Effector memory CD4-positive, alpha-beta T cell (primary cell): ENCODE measurements at regions not wholly inside any gene's neighbourhood (a gene's known extent, or its start where the extent isn't known, plus 50 kb on each side); places are given as distances from the start of the nearest gene placed in this dataset.

Source experiments
- DNase-seq, 3 donors: peaks; one replicate each; pipeline ENCODE4 v3.0.0-alpha.2; 2020
- H3K27ac ChIP-seq: 2 replicates; pipeline ENCODE4 v1.7.0; 2013; ENCODE audit warnings: mild to moderate bottlenecking, low read length, moderate library complexity; ENCODE audit not compliant: insufficient read depth, poor library complexity, severe bottlenecking
- H3K27me3 ChIP-seq: replicated peaks from 2 replicates; pipeline ENCODE4 v1.7.0; 2013; ENCODE audit warnings: mild to moderate bottlenecking, low read length; ENCODE audit not compliant: insufficient read depth, control insufficient read depth, poor library complexity, severe bottlenecking
- H3K36me3 ChIP-seq: 2 replicates; pipeline ENCODE4 v1.7.0; 2013; ENCODE audit warnings: mild to moderate bottlenecking, low read length, moderate library complexity; ENCODE audit not compliant: control insufficient read depth, insufficient read depth
- H3K4me1 ChIP-seq: 2 replicates; pipeline ENCODE4 v1.7.0; 2013; ENCODE audit warnings: low read length, mild to moderate bottlenecking; ENCODE audit not compliant: control insufficient read depth, insufficient read depth, poor library complexity, severe bottlenecking
- H3K4me3 ChIP-seq: 2 replicates; pipeline ENCODE4 v1.7.0; 2013; ENCODE audit warnings: low read length, low read depth, mild to moderate bottlenecking; ENCODE audit not compliant: insufficient read depth, poor library complexity, severe bottlenecking
- H3K9me3 ChIP-seq: 2 replicates; pipeline ENCODE4 v1.7.0; 2013; ENCODE audit warnings: mild to moderate bottlenecking, low read length, moderate library complexity; ENCODE audit not compliant: control insufficient read depth

DNA sequence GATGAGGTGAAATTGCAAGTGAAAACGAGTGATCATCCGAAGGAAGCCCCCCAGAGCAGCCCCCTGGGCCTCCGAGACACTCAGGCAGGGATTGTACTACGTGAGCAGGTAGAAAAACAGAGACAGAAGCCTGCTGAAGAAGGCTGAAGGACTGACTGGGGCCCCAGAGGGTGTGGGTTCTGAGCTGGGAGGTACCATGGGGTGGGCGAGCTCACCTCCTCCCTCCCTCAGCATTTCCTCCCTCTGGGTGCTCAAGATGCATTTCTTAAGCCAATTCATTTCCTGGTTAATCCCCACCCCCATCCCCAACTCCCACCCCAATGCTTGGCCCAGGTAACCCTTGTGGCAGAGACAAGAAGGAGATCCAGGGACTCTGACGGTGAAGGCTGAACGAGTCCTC lies 108.7 kb downstream of the BDH1 start:
- Histone ChIP-seq H3K27me3 (no peaks in the 10 kb centered on the region), H3K27ac (no peak overlapping the region), H3K9me3 (no peaks in the 10 kb centered on the region), H3K4me1 (no peaks in the 10 kb centered on the region), H3K4me3 (no peak overlapping the region), H3K36me3 (no peaks in the 10 kb centered on the region)
- no peak for DNase-seq

DNA sequence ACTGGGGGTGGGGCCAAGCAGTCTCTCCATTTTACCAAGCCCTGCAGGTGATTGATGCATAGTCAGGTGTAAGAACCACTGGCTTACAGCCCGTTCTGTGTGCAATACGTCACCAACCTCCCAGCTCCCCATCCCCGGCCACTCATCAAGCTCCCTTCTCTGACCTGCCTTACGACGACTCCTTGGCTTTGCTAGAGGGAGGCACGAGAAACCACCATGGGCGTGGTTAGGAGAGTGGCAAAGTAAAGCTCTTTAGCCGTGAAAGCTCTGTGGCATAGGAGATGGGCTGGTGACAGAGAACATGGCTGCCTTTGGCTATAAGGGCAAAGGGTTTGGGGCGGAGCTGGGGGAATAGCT lies 109.1 kb downstream of the BDH1 start:
- no peaks in the 10 kb centered on the region for H3K27me3 ChIP-seq
- H3K27ac ChIP-seq: no peak overlapping the region
- no peaks in the 10 kb centered on the region for H3K4me1 ChIP-seq
- no peaks in the 10 kb centered on the region for H3K9me3 ChIP-seq
- no peak for DNase-seq
- H3K4me3 ChIP-seq: no peak overlapping the region
- H3K36me3 ChIP-seq: no peaks in the 10 kb centered on the region

DNA sequence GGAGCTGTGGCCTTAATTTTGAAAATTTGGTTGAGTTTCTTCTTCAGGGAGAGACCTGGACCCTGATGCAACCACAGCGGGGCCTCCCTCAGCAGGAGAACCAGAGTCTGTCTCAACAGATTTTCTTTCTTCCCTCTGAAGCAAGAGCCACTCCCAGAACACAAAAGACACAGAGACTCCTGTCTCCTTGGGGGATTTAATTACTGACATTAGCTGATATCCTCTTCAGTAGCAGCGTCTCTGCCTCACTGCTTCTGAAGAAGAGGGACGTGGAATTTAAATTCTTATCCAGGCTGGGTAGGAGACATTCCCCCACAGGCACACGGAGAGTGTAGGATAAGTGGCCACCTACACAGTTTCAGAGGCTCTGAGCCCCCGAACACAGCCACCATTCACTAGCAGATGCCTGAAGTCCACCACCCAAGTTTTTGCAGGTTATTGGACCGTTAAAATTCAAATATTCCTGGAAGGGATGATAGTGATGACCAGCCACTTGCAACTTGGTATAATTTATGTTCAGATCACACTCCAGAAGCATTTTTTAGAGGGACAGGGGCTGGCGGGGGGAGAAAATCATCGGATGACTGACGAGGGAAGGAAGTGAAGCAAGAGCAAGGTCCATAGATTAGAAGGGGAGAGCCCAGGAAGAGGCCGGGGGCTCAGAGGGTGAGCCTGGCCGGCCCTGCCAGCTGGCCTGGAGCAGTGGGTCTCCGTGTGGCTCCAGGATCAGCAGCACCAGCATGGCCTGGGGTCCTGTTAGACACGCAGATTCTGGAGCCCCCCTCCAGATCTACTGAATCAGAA lies 109.7 kb downstream of the BDH1 start:
- DNase-seq: no peak
- H3K36me3 ChIP-seq: no peaks in the 10 kb centered on the region
- no peaks in the 10 kb centered on the region for H3K27me3 ChIP-seq
- H3K9me3 ChIP-seq: no peaks in the 10 kb centered on the region
- no peak overlapping the region for H3K27ac ChIP-seq
- H3K4me1 ChIP-seq: no peaks in the 10 kb centered on the region
- no peak overlapping the region for H3K4me3 ChIP-seq

DNA sequence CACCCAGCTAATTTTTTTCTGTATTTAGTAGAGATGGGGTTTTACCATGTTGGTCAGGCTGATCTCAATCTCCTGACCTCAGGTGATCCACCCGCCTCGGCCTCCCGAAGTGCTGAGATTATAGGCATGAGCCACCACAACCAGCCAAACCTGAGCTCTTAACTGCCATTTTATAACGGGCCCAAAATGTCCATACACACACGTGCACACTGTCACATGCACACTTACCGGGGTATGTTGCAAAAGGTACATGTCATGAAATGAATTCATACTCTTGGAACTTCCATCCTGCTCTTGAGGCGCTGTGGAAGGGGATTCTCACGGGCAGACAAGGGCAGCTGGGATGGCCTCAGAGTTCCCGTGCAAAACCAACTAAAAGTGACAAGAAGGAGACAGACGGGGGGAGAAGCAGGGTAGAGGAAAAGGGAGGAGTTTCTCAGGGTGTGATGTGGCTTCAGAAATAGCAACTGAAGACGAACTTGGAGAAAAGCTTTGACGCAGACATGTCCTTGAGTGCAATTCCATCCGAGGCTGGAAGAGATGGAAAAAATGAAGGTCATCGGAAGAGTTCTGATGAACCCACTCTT lies 110.9 kb downstream of the BDH1 start:
- H3K36me3 ChIP-seq: no peaks in the 10 kb centered on the region
- no peaks in the 10 kb centered on the region for H3K27me3 ChIP-seq
- no peak for DNase-seq
- no peaks in the 10 kb centered on the region for H3K4me1 ChIP-seq
- H3K9me3 ChIP-seq: no peaks in the 10 kb centered on the region
- no peak overlapping the region for H3K4me3 ChIP-seq
- no peak overlapping the region for H3K27ac ChIP-seq

- Histone ChIP-seq H3K4me1 (no peaks in the 10 kb centered on the region), H3K36me3 (no peaks in the 10 kb centered on the region), H3K27me3 (no peaks in the 10 kb centered on the region), H3K27ac (no peak overlapping the region), H3K9me3 (no peaks in the 10 kb centered on the region), H3K4me3 (no peak overlapping the region)
- DNase-seq: no peak
These were observed 112.3 kb downstream of the BDH1 start for GRCh38 chr3:197443506-197443905.

DNA sequence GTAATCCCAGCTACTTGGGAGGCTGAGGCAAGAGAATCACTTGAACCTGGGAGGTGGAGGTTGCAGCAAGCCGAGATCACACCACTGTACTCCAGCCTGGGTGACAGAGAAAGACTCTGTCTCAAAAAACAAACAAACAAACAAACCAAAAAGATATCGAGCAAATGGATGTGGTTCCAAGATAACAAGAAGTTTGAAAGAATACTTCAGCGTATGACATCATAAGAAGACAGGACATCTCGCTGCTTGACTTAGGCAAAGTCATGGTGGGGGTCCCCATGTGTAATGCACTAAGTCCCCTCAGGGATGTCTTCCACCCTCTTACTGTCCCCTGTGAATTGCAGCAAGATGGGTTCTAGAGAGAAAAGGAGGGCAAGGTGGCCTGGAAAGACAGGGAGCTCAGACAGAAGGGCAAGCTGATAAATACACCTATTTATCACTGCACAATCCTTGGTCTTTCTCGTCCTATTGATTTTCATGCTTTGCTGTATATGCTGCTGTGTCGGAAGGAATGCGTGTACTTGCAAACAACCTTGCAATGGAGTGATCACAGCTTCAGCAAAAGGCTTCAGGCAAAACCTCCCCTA lies 115.0 kb downstream of the BDH1 start:
- no peak for DNase-seq
- Histone ChIP-seq H3K36me3 (no peaks in the 10 kb centered on the region), H3K27ac (no peak overlapping the region), H3K9me3 (no peaks in the 10 kb centered on the region), H3K4me3 (no peak overlapping the region), H3K4me1 (no peaks in the 10 kb centered on the region), H3K27me3 (no peaks in the 10 kb centered on the region)

DNA sequence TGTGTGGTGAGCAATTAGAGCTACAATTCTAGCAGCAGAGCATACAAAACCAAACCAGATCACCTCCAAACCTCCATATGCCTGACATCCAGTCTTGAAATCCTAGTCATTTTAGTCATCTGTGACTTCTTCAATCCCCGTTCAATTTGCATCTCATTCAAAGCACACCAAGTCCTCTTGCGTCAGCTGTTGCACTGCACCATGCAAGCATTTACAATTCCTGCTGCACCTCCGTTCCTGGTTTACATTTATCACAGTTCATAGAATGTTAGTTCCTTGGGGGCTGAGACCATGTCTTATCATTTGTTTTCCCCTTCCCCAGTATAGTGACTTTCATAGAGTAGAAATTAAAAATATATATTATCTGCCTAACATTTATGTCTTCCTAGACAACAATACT lies 116.9 kb downstream of the BDH1 start:
- no peak overlapping the region for H3K4me3 ChIP-seq
- no peaks in the 10 kb centered on the region for H3K9me3 ChIP-seq
- no peaks in the 10 kb centered on the region for H3K4me1 ChIP-seq
- no peaks in the 10 kb centered on the region for H3K36me3 ChIP-seq
- no peaks in the 10 kb centered on the region for H3K27me3 ChIP-seq
- DNase-seq: no peak
- no peak overlapping the region for H3K27ac ChIP-seq

GRCh38 chr3:197435426-197435825 lies 120.3 kb downstream of the BDH1 start:
- Histone ChIP-seq H3K27ac (no peak overlapping the region), H3K4me3 (no peak overlapping the region), H3K27me3 (no peaks in the 10 kb centered on the region), H3K4me1 (no peaks in the 10 kb centered on the region), H3K9me3 (no peaks in the 10 kb centered on the region), H3K36me3 (no peaks in the 10 kb centered on the region)
- no peak for DNase-seq

DNA sequence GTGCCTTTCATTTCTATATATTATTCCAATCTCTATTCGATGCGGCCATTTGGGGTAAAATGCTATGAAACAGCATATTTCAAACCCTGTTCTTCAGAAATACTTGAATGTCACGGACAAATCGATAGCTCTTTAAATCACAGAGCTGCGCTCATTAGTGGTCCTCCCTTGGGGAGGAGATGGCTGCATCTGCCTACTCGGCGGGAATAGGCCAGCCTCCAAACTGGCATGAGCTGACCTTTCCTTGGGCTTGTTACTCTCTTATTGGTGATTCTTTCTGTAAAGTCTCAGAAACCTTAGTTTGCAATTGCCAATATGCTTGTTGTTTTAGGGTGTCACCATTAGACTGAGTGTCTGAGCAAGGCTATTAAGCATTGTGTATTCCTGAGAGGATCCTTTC lies 120.9 kb downstream of the BDH1 start:
- H3K9me3 ChIP-seq: no peaks in the 10 kb centered on the region
- no peaks in the 10 kb centered on the region for H3K4me1 ChIP-seq
- no peak for DNase-seq
- no peak overlapping the region for H3K4me3 ChIP-seq
- no peaks in the 10 kb centered on the region for H3K36me3 ChIP-seq
- no peaks in the 10 kb centered on the region for H3K27me3 ChIP-seq
- H3K27ac ChIP-seq: no peak overlapping the region

GRCh38 chr3:197432384-197433127 lies 123.2 kb downstream of the BDH1 start:
- Histone ChIP-seq H3K27me3 (no peaks in the 10 kb centered on the region), H3K4me1 (no peaks in the 10 kb centered on the region), H3K36me3 (no peaks in the 10 kb centered on the region), H3K27ac (no peak overlapping the region), H3K9me3 (no peaks in the 10 kb centered on the region), H3K4me3 (no peak overlapping the region)
- DNase-seq: no peak
